K562 (cell line): ENCODE measurements at regions not wholly inside any gene's neighbourhood (a gene's known extent, or its start where the extent isn't known, plus 50 kb on each side); places are given as distances from the start of the nearest gene placed in this dataset.
A peak's percentile ranks its signal among the peaks of the same experiment; 100 is the strongest.

ENCODE experiments used
- ATAC-seq: fragments of 200-7000 bp; cut with Tn5 transposase; 3 replicates; pipeline ENCODE4 v1.9.1; 2020; ENCODE audit warnings: moderate library complexity
- BruUV-seq: library from RNA; stranded (reverse); fragments of 400-500 nt; replicated peaks from 2 replicates; lab custom pipeline; 2021; lab: Mats Ljungman, UMichigan
- CTCF ChIA-PET: fragments of 300-600 bp; formaldehyde crosslinking; extraction: SDS; loops from one replicate; lab custom pipeline; 2021; ENCODE audit warnings: low intra/inter-chr PET ratio; lab: Yijun Ruan, JAX
- POLR2A ChIA-PET: fragments of 300-600, 350-650 bp; sonication (Branson Sonifier 250); formaldehyde crosslinking; extraction: SDS; loops from one replicate; lab custom pipeline; 2021; ENCODE audit warnings: antibody characterized with exemption, inconsistent platforms; lab: Yijun Ruan, JAX
- DNase-seq, 4 experiments: peaks; one replicate each; pipeline versions ENCODE4 v3.0.0 to v3.0.0-alpha.2; 2011 to 2018; ENCODE audit warnings: low spot score in 3 of 4, mixed read lengths in 3 of 4; ENCODE audit errors: extremely low read depth in 1 of 4
- FAIRE-seq: peaks from 2 replicates; lab custom pipeline; 2011; peaks lifted over from hg19 to GRCh38; lab: Jason Lieb, UNC
- H2AFZ ChIP-seq: 2 replicates; pipeline ENCODE4 v1.6.0; 2011; ENCODE audit warnings: low read depth, low read length, control low read depth, inconsistent platforms
- H3K27ac ChIP-seq: fragments of 200-600 bp; 3 replicates; pipeline ENCODE4 v1.8.0; 2011; ENCODE audit warnings: low read depth, mild to moderate bottlenecking, control low read depth, inconsistent platforms, low read length, moderate library complexity, mixed read lengths; ENCODE audit errors: extremely low read depth
- H3K27me3 ChIP-seq, 2 experiments: fragments of 300-600 bp in 1 of 2; 2 replicates in 1 of 2; 3 replicates in 1 of 2; pipeline versions ENCODE4 v1.6.0 to v1.8.0; 2011; ENCODE audit warnings: inconsistent platforms in 2 of 2, low read length in 2 of 2, mild to moderate bottlenecking in 1 of 2, mixed read lengths in 1 of 2, moderate library complexity in 1 of 2; ENCODE audit not compliant: control insufficient read depth in 2 of 2, insufficient read depth in 2 of 2
- H3K36me3 ChIP-seq: fragments of 300-600 bp; 3 replicates; pipeline ENCODE4 v1.8.0; 2011; ENCODE audit warnings: mild to moderate bottlenecking, low read length, inconsistent platforms; ENCODE audit not compliant: control insufficient read depth, insufficient read depth
- H3K4me1 ChIP-seq, 2 experiments: fragments of 200-600 bp in 1 of 2; replicated peaks in 1 of 2; 2 replicates in 1 of 2; 3 replicates in 1 of 2; pipeline versions ENCODE4 v1.5.1 to v1.8.0; 2011; ENCODE audit warnings: inconsistent platforms in 2 of 2, low read length in 2 of 2, mild to moderate bottlenecking in 1 of 2, mixed read lengths in 1 of 2, moderate library complexity in 1 of 2; ENCODE audit not compliant: control insufficient read depth in 2 of 2, insufficient read depth in 2 of 2
- H3K4me2 ChIP-seq: 2 replicates; pipeline ENCODE4 v1.6.1; 2011; ENCODE audit warnings: low read length, control low read depth, inconsistent platforms, mixed read lengths; ENCODE audit not compliant: insufficient read depth
- H3K4me3 ChIP-seq: fragments of 200-600 bp; sonication (generic), shearing (Covaris generic); 2 replicates; pipeline ENCODE4 v1.5.1; 2016; ENCODE audit warnings: control low read depth, inconsistent platforms
- H3K79me2 ChIP-seq: fragments of 200-600 bp; 3 replicates; pipeline ENCODE4 v1.8.0; 2011; ENCODE audit warnings: low read length, inconsistent platforms; ENCODE audit not compliant: control insufficient read depth, insufficient read depth
- H3K9ac ChIP-seq, 2 experiments: 2 replicates each; pipeline versions ENCODE4 v1.6.0 to v1.6.1; 2011; ENCODE audit warnings: low read depth in 2 of 2, low read length in 2 of 2, control low read depth in 1 of 2, inconsistent platforms in 1 of 2, mild to moderate bottlenecking in 1 of 2, mixed read lengths in 1 of 2; ENCODE audit not compliant: insufficient read depth in 1 of 2
- H3K9me1 ChIP-seq: one replicate; pipeline ENCODE4 v1.6.0; 2011; ENCODE audit warnings: inconsistent platforms, mild to moderate bottlenecking, low read length, moderate library complexity; ENCODE audit not compliant: control insufficient read depth, insufficient read depth
- H3K9me3 ChIP-seq: replicated peaks from 2 replicates; pipeline ENCODE4 v1.5.1; 2011; ENCODE audit warnings: low read depth, low read length, inconsistent platforms; ENCODE audit not compliant: control insufficient read depth, insufficient read depth
- H4K20me1 ChIP-seq: replicated peaks from 2 replicates; pipeline ENCODE4 v1.6.1; 2011; ENCODE audit warnings: low read length, inconsistent platforms, mixed read lengths; ENCODE audit not compliant: control insufficient read depth, insufficient read depth
- ATF1 ChIP-seq, 2 experiments: fragments of 450-650 bp in 1 of 2; IDR thresholded peaks; 2 replicates each; pipeline ENCODE4 v1.6.1; 2016; ENCODE audit warnings: missing compliant biosample characterization in 1 of 2, missing genetic modification characterization in 1 of 2
- C11orf30 ChIP-seq: fragments of 450-650 bp; IDR thresholded peaks from 2 replicates; pipeline ENCODE4 v1.6.1; 2016; ENCODE audit warnings: low read depth, mild to moderate bottlenecking
- CBFA2T3 ChIP-seq: fragments of 450-650 bp; IDR thresholded peaks from 2 replicates; pipeline ENCODE4 v1.6.1; 2017
- CCNT2 ChIP-seq: IDR thresholded peaks from 2 replicates; pipeline ENCODE4 v1.6.1; 2011; ENCODE audit warnings: borderline replicate concordance, low read depth, mild to moderate bottlenecking, moderate library complexity, mixed read lengths, low read length; ENCODE audit not compliant: insufficient read length; ENCODE audit errors: extremely low read depth
- EGR1 ChIP-seq: fragments of 450-650 bp; conservative IDR thresholded peaks from 2 replicates; pipeline ENCODE4 v1.6.1; 2017; ENCODE audit warnings: mild to moderate bottlenecking
- HDAC2 ChIP-seq: fragments of 450-650 bp; IDR thresholded peaks from 2 replicates; pipeline ENCODE4 v1.6.1; 2016; ENCODE audit warnings: mild to moderate bottlenecking
- HIVEP1 ChIP-seq: fragments of 250-450 bp; sonication (Bioruptor Pico); IDR thresholded peaks from 2 replicates; pipeline ENCODE4 v1.4.0; 2020; ENCODE audit warnings: mild to moderate bottlenecking
- MECOM ChIP-seq: fragments of 250-450 bp; sonication (Bioruptor Pico); IDR thresholded peaks from 2 replicates; pipeline ENCODE4 v1.8.0; 2022; ENCODE audit warnings: inconsistent platforms
- MYNN ChIP-seq, 2 experiments: sonication (generic); formaldehyde crosslinking in 1 of 2; IDR thresholded peaks; 2 replicates each; pipeline versions ENCODE4 v1.5.0 to v1.6.1; 2016 to 2020; ENCODE audit warnings: antibody characterized with exemption in 1 of 2, missing genetic modification reagents in 1 of 2
- PHB ChIP-seq: fragments of 250-450 bp; sonication (Bioruptor Pico); IDR thresholded peaks from 2 replicates; pipeline ENCODE4 v1.5.0; 2021
- RBM25 ChIP-seq: fragments of 200-400 bp; formaldehyde crosslinking; IDR thresholded peaks from 2 replicates; pipeline ENCODE4 v1.6.1; 2018; ENCODE audit warnings: low read length, low read depth, moderate library complexity; ENCODE audit not compliant: severe bottlenecking
- SIN3A ChIP-seq, 2 experiments: fragments of 150-350 bp in 1 of 2; IDR thresholded peaks; 2 replicates each; pipeline ENCODE4 v1.6.1; 2011 to 2016; ENCODE audit warnings: borderline replicate concordance in 2 of 2, low read depth in 2 of 2, low read length in 2 of 2, mild to moderate bottlenecking in 2 of 2, moderate library complexity in 2 of 2; ENCODE audit not compliant: control insufficient read depth in 1 of 2
- SMAD4 ChIP-seq: fragments of 250-450 bp; sonication (Bioruptor Pico); conservative IDR thresholded peaks from 2 replicates; pipeline ENCODE4 v1.8.0; 2021; ENCODE audit warnings: inconsistent platforms, mild to moderate bottlenecking, moderate library complexity
- TEAD2 ChIP-seq: fragments of 450-650 bp; IDR thresholded peaks from 2 replicates; pipeline ENCODE4 v1.6.1; 2016; ENCODE audit warnings: missing genetic modification characterization, control low read depth, missing compliant biosample characterization
- ZNF124 ChIP-seq: sonication (generic); formaldehyde crosslinking; IDR thresholded peaks from 2 replicates; pipeline ENCODE4 v1.8.1; 2022; ENCODE audit warnings: missing genetic modification reagents
- ZNF184 ChIP-seq: sonication (generic); formaldehyde crosslinking; IDR thresholded peaks from 2 replicates; pipeline ENCODE4 v1.5.0; 2020; ENCODE audit warnings: missing genetic modification reagents
- ZNF212 ChIP-seq: fragments of 450-650 bp; formaldehyde crosslinking; IDR thresholded peaks from 2 replicates; pipeline ENCODE4 v1.4.0; 2020; ENCODE audit warnings: mild to moderate bottlenecking
- ZNF445 ChIP-seq: fragments of 250-450 bp; sonication (Bioruptor Pico); IDR thresholded peaks from 2 replicates; pipeline ENCODE4 v1.4.0; 2020; ENCODE audit warnings: low read depth, mild to moderate bottlenecking, moderate library complexity
- ZNF764 ChIP-seq: fragments of 250-450 bp; sonication (Bioruptor Pico); IDR thresholded peaks from 2 replicates; pipeline ENCODE4 v1.4.0; 2020; ENCODE audit warnings: low read depth, mild to moderate bottlenecking, moderate library complexity
- WGBS: fragments of 100-300 bp; shearing (Covaris generic); methylation state at CpG from one replicate; pipeline ENCODE4 v1.1.6; 2016; ENCODE audit warnings: low coverage, mixed read lengths; ENCODE audit not compliant: insufficient coverage; ENCODE audit errors: missing lambda C conversion rate; 5-methylcytosine and 5-hydroxymethylcytosine counted together
- in situ Hi-C: fragments of 300-500 bp; cut with MboI; formaldehyde crosslinking; loops from 4 replicates; pipeline ENCODE4 v1.15.0; 2018; ENCODE audit warnings: inconsistent platforms, mixed read lengths
- intact Hi-C: fragments of 100-400 bp; cut with micrococcal nuclease; formaldehyde crosslinking; loops from 2 replicates; pipeline ENCODE4 v1.14.2; 2022
- TF ChIP-seq, protein P1 (sequence below), 2 experiments: IDR thresholded peaks; 2 replicates each; pipeline ENCODE4 v1.6.1; 2012; ENCODE audit warnings: improper control_type of control experiment in 2 of 2, low read depth in 2 of 2, low read length in 2 of 2, borderline replicate concordance in 1 of 2

DNA sequence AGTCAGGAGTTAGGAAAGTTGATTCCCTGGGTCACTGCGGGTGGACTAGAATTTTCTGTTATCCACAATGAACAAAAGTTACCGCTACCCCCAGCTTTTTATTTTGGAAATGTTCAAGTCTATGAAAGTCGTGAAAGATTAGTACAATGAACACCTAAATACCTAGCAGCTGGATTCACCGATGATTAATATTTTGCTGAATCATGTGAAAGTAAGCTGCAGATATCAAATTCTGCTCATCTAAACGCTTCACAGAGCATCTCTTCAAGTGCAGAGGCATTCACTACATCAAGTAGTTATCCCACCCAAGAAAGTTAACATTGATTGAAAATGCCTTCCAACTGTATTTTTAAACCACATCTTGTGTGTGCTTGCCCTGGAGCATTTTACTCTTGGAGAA lies 729.0 kb upstream of the NR2F2 start:
- H3K9me1 ChIP-seq: no peaks in the 10 kb centered on the region
- in situ Hi-C loops (no loop called here), intact Hi-C loops (no loop called here)
- no peaks in the 10 kb centered on the region for H3K79me2 ChIP-seq
- no peaks in the 10 kb centered on the region for H3K27me3 ChIP-seq
- FAIRE-seq (no peak), DNase-seq (no peak), ATAC-seq (no peak)
- CTCF ChIA-PET: no interaction called here
- POLR2A ChIA-PET: interaction anchor here (2.1 kb wide), 1 partner anchor 9 kb away, joined by 4 read pairs; no protein-coding TSS in a partner anchor
- H3K4me2 ChIP-seq: no peak overlapping the region
- no peaks in the 10 kb centered on the region for H4K20me1 ChIP-seq
- peaks cover 5% of the 10 kb centered on the region; the same call in 1 of the 2 replicates for H3K9me3 ChIP-seq
- no peaks in the 10 kb centered on the region for H3K4me1 ChIP-seq
- no TSS peak for BruUV-seq
- no peak overlapping the region for H2AFZ ChIP-seq
- H3K4me3 ChIP-seq: no peak overlapping the region
- WGBS: 37% methylated on average over 5 of the region's 5 CpGs
- no peak overlapping the region for H3K9ac ChIP-seq
- no peak overlapping the region for H3K27ac ChIP-seq
- no peaks in the 10 kb centered on the region; the same call in 2 of the 3 replicates for H3K36me3 ChIP-seq
- TF ChIP-seq, protein P1, sequence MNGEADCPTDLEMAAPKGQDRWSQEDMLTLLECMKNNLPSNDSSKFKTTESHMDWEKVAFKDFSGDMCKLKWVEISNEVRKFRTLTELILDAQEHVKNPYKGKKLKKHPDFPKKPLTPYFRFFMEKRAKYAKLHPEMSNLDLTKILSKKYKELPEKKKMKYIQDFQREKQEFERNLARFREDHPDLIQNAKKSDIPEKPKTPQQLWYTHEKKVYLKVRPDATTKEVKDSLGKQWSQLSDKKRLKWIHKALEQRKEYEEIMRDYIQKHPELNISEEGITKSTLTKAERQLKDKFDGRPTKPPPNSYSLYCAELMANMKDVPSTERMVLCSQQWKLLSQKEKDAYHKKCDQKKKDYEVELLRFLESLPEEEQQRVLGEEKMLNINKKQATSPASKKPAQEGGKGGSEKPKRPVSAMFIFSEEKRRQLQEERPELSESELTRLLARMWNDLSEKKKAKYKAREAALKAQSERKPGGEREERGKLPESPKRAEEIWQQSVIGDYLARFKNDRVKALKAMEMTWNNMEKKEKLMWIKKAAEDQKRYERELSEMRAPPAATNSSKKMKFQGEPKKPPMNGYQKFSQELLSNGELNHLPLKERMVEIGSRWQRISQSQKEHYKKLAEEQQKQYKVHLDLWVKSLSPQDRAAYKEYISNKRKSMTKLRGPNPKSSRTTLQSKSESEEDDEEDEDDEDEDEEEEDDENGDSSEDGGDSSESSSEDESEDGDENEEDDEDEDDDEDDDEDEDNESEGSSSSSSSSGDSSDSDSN (IDR thresholded peaks at IDR 0.05; ENCODE audit: borderline replicate concordance in 1 of 2, low read depth in 2 of 2, low read length in 2 of 2): no peak
- TF ChIP-seq ZNF764 (CRISPR knock-in tag) (no peak), TEAD2 (no peak), ZNF212 (CRISPR knock-in tag) (no peak), SIN3A (IDR thresholded peaks at IDR 0.05; ENCODE audit: borderline replicate concordance in 2 of 2, control insufficient read depth in 1 of 2, low read depth in 2 of 2, low read length in 2 of 2) (no peak), CCNT2 (no peak), RBM25 (no peak), ATF1 (CRISPR knock-in tag; IDR thresholded peaks at IDR 0.05) (no peak), ATF1 (tag; IDR thresholded peaks at IDR 0.05) (no peak), PHB (CRISPR knock-in tag) (no peak), HDAC2 (no peak), C11orf30 (peak; percentile 35; the same call in 1 of the 2 replicates), EGR1 (no peak), ZNF445 (CRISPR knock-in tag) (no peak), MYNN (IDR thresholded peaks at IDR 0.05) (no peak), MYNN (CRISPR knock-in tag; IDR thresholded peaks at IDR 0.05) (no peak), HIVEP1 (no peak), MECOM (CRISPR knock-in tag) (no peak), ZNF184 (no peak), ZNF124 (CRISPR knock-in tag) (no peak), SMAD4 (no peak), CBFA2T3 (no peak)
